Prostate gland (tissue), 2 donors: ENCODE measurements at regions not wholly inside any gene's neighbourhood (a gene's known extent, or its start where the extent isn't known, plus 50 kb on each side); places are given as distances from the start of the nearest gene placed in this dataset.

Experiments used
- POLR2AphosphoS5 ChIP-seq: sonication (generic); formaldehyde crosslinking; IDR thresholded peaks from one replicate; pipeline ENCODE4 v1.6.1; 2017; ENCODE audit warnings: antibody characterized with exemption
- TF ChIP-seq, protein P1 (sequence below), 4 experiments: fragments of 200-600 bp in 2 of 4; fragments of 450-650 bp in 2 of 4; sonication (generic) in 2 of 4; IDR thresholded peaks; 1 replicate in 3 of 4; 2 replicates in 1 of 4; pipeline ENCODE4 v1.5.1; 2016 to 2019; ENCODE audit warnings: antibody characterized with exemption in 4 of 4, mild to moderate bottlenecking in 2 of 4, moderate library complexity in 2 of 4

DNA sequence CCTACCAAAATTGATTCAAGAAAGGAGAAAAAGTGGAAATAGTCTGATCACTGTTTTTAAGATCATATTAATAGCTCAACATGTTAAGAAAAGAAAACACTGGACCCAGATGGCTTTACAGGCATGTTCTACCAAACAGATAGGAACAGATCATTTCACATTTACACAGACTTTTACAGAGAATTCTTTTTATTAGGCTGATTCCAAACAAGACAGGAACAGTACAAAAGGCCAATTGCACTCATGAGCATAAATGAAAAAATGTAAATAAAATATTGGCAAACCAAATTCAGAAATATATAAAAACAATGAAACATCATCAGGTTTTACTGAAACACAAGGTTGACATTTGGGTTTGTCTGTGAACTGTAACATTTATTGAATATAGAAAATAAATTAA, 106.5 kb downstream of the WNT5A start:
- TF ChIP-seq, protein P1, sequence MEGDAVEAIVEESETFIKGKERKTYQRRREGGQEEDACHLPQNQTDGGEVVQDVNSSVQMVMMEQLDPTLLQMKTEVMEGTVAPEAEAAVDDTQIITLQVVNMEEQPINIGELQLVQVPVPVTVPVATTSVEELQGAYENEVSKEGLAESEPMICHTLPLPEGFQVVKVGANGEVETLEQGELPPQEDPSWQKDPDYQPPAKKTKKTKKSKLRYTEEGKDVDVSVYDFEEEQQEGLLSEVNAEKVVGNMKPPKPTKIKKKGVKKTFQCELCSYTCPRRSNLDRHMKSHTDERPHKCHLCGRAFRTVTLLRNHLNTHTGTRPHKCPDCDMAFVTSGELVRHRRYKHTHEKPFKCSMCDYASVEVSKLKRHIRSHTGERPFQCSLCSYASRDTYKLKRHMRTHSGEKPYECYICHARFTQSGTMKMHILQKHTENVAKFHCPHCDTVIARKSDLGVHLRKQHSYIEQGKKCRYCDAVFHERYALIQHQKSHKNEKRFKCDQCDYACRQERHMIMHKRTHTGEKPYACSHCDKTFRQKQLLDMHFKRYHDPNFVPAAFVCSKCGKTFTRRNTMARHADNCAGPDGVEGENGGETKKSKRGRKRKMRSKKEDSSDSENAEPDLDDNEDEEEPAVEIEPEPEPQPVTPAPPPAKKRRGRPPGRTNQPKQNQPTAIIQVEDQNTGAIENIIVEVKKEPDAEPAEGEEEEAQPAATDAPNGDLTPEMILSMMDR (IDR thresholded peaks at IDR 0.05) = no peak
- TF ChIP-seq POLR2AphosphoS5 = no peak
